Heart right ventricle (tissue), 16 donors: ENCODE measurements at regions not wholly inside any gene's neighbourhood (a gene's known extent, or its start where the extent isn't known, plus 50 kb on each side); places are given as distances from the start of the nearest gene placed in this dataset.
A peak's percentile ranks its signal among the peaks of the same experiment; 100 is the strongest.

Experiments used
- ATAC-seq, 8 donors: fragments of 200-7000 bp; cut with Tn5 transposase; one replicate each; pipeline ENCODE4 v1.9.1; 2020; ENCODE audit warnings: mild to moderate bottlenecking in 8 of 8, moderate library complexity in 8 of 8, moderate number of reproducible peaks in 1 of 8
- DNase-seq, 2 donors: peaks; one replicate each; pipeline ENCODE4 v3.0.0-alpha.2; 2020
- H3K27ac ChIP-seq, 10 donors: fragments of 200-600 bp; sonication (generic) in 2 of 10; one replicate each; pipeline versions ENCODE4 v1.5.0 to v1.8.0; 2020 to 2022; ENCODE audit warnings: mild to moderate bottlenecking in 3 of 10
- H3K27me3 ChIP-seq, 7 donors: fragments of 200-600 bp; one replicate each; pipeline ENCODE4 v1.8.0; 2021 to 2022; ENCODE audit warnings: mild to moderate bottlenecking in 2 of 7
- H3K36me3 ChIP-seq, 9 donors: fragments of 200-600 bp; sonication (generic) in 1 of 9; one replicate each; pipeline versions ENCODE4 v1.5.0 to v1.8.0; 2020 to 2022; ENCODE audit warnings: mild to moderate bottlenecking in 2 of 9
- H3K4me1 ChIP-seq, 9 donors: fragments of 200-600 bp; sonication (generic) in 1 of 9; one replicate each; pipeline versions ENCODE4 v1.5.0 to v1.8.0; 2020 to 2022; ENCODE audit warnings: mild to moderate bottlenecking in 4 of 9
- H3K4me3 ChIP-seq, 10 donors: fragments of 200-600 bp; sonication (generic) in 2 of 10; one replicate each; pipeline versions ENCODE4 v1.5.0 to v1.8.0; 2020 to 2022; ENCODE audit warnings: mild to moderate bottlenecking in 7 of 10, moderate library complexity in 2 of 10
- H3K9me3 ChIP-seq, 11 donors: fragments of 200-600 bp in 10 of 11; sonication (generic) in 2 of 11; one replicate each; pipeline versions ENCODE4 v1.5.0 to v1.8.0; 2013 to 2022; ENCODE audit warnings: mild to moderate bottlenecking in 2 of 11, control low read depth in 1 of 11, moderate library complexity in 1 of 11
- WGBS, 2 donors: extraction: QIAGEN DNeasy Blood & Tissue Kit; methylation state at CpG; one replicate each; pipeline ENCODE4 v1.1.7; 2013; ENCODE audit warnings: inconsistent platforms in 1 of 2; 5-methylcytosine and 5-hydroxymethylcytosine counted together
- intact Hi-C, 10 donors: fragments of 100-400 bp; cut with DNase I; formaldehyde crosslinking; loops; one replicate each; pipeline versions ENCODE4 v1.11.1 to v1.14.2; 2022
- TF ChIP-seq, protein P1 (sequence below), 9 donors: fragments of 200-600 bp; sonication (generic) in 2 of 9; IDR thresholded peaks; one replicate each; pipeline versions ENCODE4 v1.5.0 to v1.8.0; 2021 to 2022; ENCODE audit warnings: antibody characterized with exemption in 9 of 9, mild to moderate bottlenecking in 5 of 9, moderate library complexity in 1 of 9
- donor health status: Arrhythmogenic right ventricular cardiomyopathy.
- donor health status: ischemic (EF 13 %, LVEDD 7.1; RV severe dilation, severe dysfunction).
- donor health status: healthy with polysubstance abuse.
- donor health status: DM: no; HTN: yes; CAD: no.
- donor health status: DM: no; HTN: no; CAD: no.
- donor health status: ischemic (EF 25% LVEDD 6.9; RV normal size, moderate dysfunction).
- donor health status: ischemic (EF 25% LVEDD 5.7; RV mildly dilated, moderate dysfunction).
- donor health status: healthy.
- donor health status: DM: yes; HTN: yes; CAD: no.
- donor health status: Ischemic cardiomyopathy.
- donor health status: ischemic (EF 35%, LVEDD 5.7; RV mildly dilated, moderate dysfunction).
- donor health status: nonischemic (EF 11% LVEDD 7.7; RV severe dilation, severe dysfunction).
- donor health status: DM: yes; HTN: yes; CAD: no.
- donor health status: PGD.
- donor health status: ischemic (EF 29% LVEDD 5.4; RV normal size, mild dysfunction).
- donor health status: nonischemic (EF 23%, LVEDD 6.1; RV moderate dilation, normal function).

DNA sequence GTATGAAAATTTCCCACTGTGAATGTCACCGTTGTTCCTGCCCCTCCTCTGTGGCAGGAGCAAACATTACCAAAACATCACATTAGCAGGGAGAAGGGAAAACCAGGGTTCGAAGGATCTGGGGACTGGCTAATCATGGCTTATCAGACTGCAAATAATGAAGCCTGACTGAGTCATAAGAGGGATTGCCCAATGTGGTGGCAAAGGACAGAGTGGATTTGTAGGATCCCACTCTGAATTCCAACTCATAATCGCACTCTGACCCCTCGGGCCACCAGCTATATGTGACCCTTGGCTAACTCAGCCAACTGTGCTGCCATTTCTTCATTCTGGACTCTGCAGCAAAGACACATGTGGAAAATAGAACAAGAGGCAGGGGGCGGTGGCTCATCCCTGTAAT lies 347.3 kb upstream of the AUTS2 start:
- H3K36me3 ChIP-seq = no peaks in the 10 kb centered on the region

DNA sequence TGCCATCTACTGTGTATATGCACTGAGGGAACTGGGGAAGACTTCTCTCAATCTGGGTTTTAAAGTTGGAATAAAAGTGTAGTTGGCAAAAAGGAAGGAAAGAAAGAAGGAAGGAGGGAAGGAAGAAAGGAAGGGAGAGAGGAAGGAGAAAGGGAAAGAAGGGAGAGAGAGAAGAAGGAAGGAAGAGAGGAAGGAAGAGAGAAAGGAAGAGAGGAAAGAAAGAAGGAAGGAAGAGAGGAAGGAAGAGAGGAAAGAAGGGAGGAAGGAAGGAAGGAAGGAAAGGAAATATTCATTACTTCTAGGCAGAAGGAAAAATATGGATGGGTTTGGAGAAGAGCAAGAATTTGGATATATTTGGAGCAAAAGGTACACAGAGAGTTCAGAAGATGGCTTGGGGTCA lies 343.6 kb upstream of the AUTS2 start:
- intact Hi-C loops = no loop called here
- Histone ChIP-seq H3K4me3 (no peak overlapping the region), H3K27ac (no peak overlapping the region), H3K36me3 (no peaks in the 10 kb centered on the region), H3K27me3 (peaks cover 0 to 7% (median 0%) of the 10 kb centered on the region in 7 donors), H3K4me1 (no peaks in the 10 kb centered on the region), H3K9me3 (peaks cover 0 to 7% (median 0%) of the 10 kb centered on the region in 11 donors)
- no peak for ATAC-seq
- DNase-seq = no peak
- TF ChIP-seq, protein P1, sequence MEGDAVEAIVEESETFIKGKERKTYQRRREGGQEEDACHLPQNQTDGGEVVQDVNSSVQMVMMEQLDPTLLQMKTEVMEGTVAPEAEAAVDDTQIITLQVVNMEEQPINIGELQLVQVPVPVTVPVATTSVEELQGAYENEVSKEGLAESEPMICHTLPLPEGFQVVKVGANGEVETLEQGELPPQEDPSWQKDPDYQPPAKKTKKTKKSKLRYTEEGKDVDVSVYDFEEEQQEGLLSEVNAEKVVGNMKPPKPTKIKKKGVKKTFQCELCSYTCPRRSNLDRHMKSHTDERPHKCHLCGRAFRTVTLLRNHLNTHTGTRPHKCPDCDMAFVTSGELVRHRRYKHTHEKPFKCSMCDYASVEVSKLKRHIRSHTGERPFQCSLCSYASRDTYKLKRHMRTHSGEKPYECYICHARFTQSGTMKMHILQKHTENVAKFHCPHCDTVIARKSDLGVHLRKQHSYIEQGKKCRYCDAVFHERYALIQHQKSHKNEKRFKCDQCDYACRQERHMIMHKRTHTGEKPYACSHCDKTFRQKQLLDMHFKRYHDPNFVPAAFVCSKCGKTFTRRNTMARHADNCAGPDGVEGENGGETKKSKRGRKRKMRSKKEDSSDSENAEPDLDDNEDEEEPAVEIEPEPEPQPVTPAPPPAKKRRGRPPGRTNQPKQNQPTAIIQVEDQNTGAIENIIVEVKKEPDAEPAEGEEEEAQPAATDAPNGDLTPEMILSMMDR (IDR thresholded peaks at IDR 0.05) = no peak

More for the DNA sequence above, 347.3 kb upstream of the AUTS2 start:
- intact Hi-C loops = no loop called here
- no peak for DNase-seq
- H3K9me3 ChIP-seq = peaks cover 0 to 7% (median 0%) of the 10 kb centered on the region in 11 donors
- H3K27me3 ChIP-seq = peaks cover 0 to 3% (median 0%) of the 10 kb centered on the region in 7 donors
- no peak overlapping the region for H3K4me3 ChIP-seq
- no peak for ATAC-seq
- H3K4me1 ChIP-seq = no peaks in the 10 kb centered on the region
- no peak overlapping the region for H3K27ac ChIP-seq
- TF ChIP-seq, protein P1 (IDR thresholded peaks at IDR 0.05) = no peak
- 91 to 98% methylated on average over 5 of the region's 5 CpGs for WGBS, 2 donors

DNA sequence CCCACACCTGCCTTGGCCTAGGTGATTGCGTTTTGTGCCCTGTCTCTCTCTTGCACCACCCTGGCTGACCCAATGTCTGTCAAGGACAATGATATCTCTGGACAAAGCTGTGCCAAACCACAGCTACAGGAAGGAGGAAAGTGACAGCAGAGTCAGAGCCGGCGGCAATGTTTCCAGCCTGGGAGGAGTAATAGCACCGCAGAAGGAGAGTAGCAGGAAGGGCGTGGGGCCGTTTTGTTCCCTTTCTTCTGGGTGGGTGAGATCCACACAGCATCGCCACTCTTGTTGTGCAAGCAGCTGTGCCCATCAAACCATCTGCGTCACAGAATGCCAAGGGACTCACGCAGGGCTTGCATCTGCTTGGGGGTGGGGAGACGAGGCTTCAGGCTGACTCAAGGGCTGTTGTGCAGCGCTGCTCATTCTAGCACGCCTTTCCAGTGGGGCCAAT lies 341.6 kb upstream of the AUTS2 start:
- Histone ChIP-seq H3K4me3 (no peak overlapping the region), H3K27me3 (peaks cover 0 to 7% (median 0%) of the 10 kb centered on the region in 7 donors), H3K36me3 (no peaks in the 10 kb centered on the region), H3K27ac (no peak overlapping the region), H3K9me3 (peaks cover 0 to 5% (median 0%) of the 10 kb centered on the region in 11 donors), H3K4me1 (no peaks in the 10 kb centered on the region)
- DNase-seq (peak; percentile 33 to 45), ATAC-seq (peak in 7 of 8 donors; percentile 41 to 87 (median 69))
- 76 to 82% methylated on average over 12 of the region's 12 CpGs for WGBS, 2 donors
- intact Hi-C loops = no loop called here
- TF ChIP-seq, protein P1 (IDR thresholded peaks at IDR 0.05) = no peak

DNA sequence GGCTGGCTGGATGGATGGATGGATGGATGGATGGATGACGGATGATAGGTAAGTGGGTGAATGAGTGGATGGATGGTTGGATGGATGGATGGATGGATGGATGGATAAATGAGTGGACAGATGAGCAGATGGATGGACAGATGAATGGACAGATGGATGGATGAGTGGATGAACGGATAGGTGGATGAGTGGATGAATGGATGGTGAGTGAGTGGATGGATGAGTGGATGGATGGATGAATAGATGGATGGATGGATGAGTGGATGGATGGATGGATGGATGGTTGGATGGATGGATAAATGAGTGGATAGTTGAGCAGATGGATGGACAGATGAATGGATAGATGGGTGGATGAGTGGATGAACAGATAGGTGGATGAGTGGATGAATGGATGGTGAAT lies 340.7 kb upstream of the AUTS2 start:
- no peaks in the 10 kb centered on the region for H3K36me3 ChIP-seq
- H3K27ac ChIP-seq = no peak overlapping the region
- TF ChIP-seq, protein P1 (IDR thresholded peaks at IDR 0.05) = no peak
- ATAC-seq (no peak), DNase-seq (no peak)
- H3K27me3 ChIP-seq = peaks cover 0 to 7% (median 0%) of the 10 kb centered on the region in 7 donors
- H3K4me3 ChIP-seq = no peak overlapping the region
- 88 to 96% methylated on average over 2 of the region's 2 CpGs for WGBS, 2 donors
- intact Hi-C loops = no loop called here
- no peaks in the 10 kb centered on the region for H3K4me1 ChIP-seq
- no peaks in the 10 kb centered on the region for H3K9me3 ChIP-seq
